ENCODE measurements at regions not wholly inside any gene's neighbourhood (a gene's known extent, or its start where the extent isn't known, plus 50 kb on each side); places are given as distances from the start of the nearest gene placed in this dataset.

DNA sequence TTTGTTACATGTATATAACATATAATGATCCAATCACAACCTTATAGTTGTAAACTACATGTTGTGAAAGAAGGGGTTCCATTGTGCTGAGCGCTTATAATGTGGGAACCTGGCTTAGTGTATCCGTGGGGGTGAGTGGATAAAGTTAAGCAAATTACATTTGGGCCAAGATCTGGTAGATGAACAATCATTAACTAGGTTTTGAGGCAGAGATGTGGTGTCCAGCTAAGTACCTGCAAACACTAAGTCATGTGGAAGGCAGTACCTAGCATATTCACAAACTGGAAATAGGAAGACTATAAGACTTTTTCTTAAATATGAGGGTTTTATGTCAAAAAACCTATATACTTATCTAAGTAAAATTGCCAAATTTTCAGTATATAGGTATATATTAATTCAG, 167.2 kb upstream of the PDE4B start:
- TF ChIP-seq CTCF (IDR thresholded peaks at IDR 0.05; ENCODE audit: insufficient read depth, low read depth, low read length) (no peak), EZH2 (IDR thresholded peaks at IDR 0.05; ENCODE audit: insufficient read depth, low read length) (no peak)

Measured in astrocyte (in vitro differentiated cells and primary cell).